Stomach smooth muscle (tissue), 2 donors: ENCODE measurements at regions not wholly inside any gene's neighbourhood (a gene's known extent, or its start where the extent isn't known, plus 50 kb on each side); places are given as distances from the start of the nearest gene placed in this dataset.

Experiments
- H3K27ac ChIP-seq: one replicate; pipeline ENCODE4 v1.7.0; 2013; ENCODE audit warnings: mild to moderate bottlenecking, low read length, inconsistent platforms
- H3K27me3 ChIP-seq, 2 donors: one replicate each; pipeline ENCODE4 v1.7.0; 2013; ENCODE audit warnings: low read length in 2 of 2; ENCODE audit not compliant: insufficient read depth in 2 of 2, control insufficient read depth in 1 of 2
- H3K36me3 ChIP-seq, 2 donors: one replicate each; pipeline ENCODE4 v1.7.0; 2013; ENCODE audit warnings: low read length in 2 of 2; ENCODE audit not compliant: control insufficient read depth in 2 of 2, insufficient read depth in 2 of 2
- H3K4me1 ChIP-seq: one replicate; pipeline ENCODE4 v1.7.0; 2013; ENCODE audit warnings: low read length; ENCODE audit not compliant: control insufficient read depth, insufficient read depth
- H3K4me3 ChIP-seq, 2 donors: one replicate each; pipeline ENCODE4 v1.7.0; 2013; ENCODE audit warnings: low read length in 2 of 2
- H3K9ac ChIP-seq, 2 donors: one replicate each; pipeline ENCODE4 v1.7.0; 2013; ENCODE audit warnings: low read length in 2 of 2, mild to moderate bottlenecking in 1 of 2
- H3K9me3 ChIP-seq, 2 donors: one replicate each; pipeline ENCODE4 v1.7.0; 2013; ENCODE audit warnings: low read length in 2 of 2; ENCODE audit not compliant: control insufficient read depth in 2 of 2
- donor health status: healthy.
- donor health status: Pancreatic carcinoma.

DNA sequence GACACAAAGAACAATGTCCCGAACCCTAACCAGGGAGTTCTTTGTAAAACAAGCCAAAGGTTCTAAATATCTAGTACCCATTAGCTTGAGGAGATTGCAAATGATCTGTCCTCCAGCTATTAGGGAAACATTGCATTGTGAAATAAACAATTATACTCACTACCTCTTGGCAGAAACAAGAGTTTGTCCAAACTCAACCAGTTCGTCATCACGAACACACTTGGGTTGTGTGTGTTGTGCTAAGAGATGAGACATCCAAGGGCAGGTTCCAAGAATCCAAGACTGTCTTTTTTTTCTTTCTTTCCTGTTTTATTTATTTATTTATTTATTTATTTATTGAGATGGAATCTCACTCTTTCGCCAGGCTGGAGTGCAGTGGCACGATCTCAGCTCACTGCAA lies 793.1 kb upstream of the AUTS2 start:
- H3K27me3 ChIP-seq: no peaks in the 10 kb centered on the region
- no peak overlapping the region for H3K4me3 ChIP-seq
- H3K27ac ChIP-seq: no peak overlapping the region
- no peaks in the 10 kb centered on the region for H3K4me1 ChIP-seq
- no peaks in the 10 kb centered on the region for H3K9me3 ChIP-seq
- H3K36me3 ChIP-seq: no peaks in the 10 kb centered on the region
- H3K9ac ChIP-seq: no peak overlapping the region

- H3K4me3 ChIP-seq: no peak overlapping the region
- H3K4me1 ChIP-seq: no peaks in the 10 kb centered on the region
Measured at GRCh38 chr7:68807666-68808065, 790.6 kb upstream of the AUTS2 start.

GRCh38 chr7:68813551-68814080 lies 784.7 kb upstream of the AUTS2 start:
- Histone ChIP-seq H3K9me3 (peaks cover 0 to under 1% of the 10 kb centered on the region in 2 donors), H3K27ac (no peak overlapping the region), H3K4me1 (no peaks in the 10 kb centered on the region), H3K27me3 (no peaks in the 10 kb centered on the region), H3K4me3 (no peak overlapping the region), H3K9ac (no peak overlapping the region), H3K36me3 (no peaks in the 10 kb centered on the region)

More at GRCh38 chr7:68807666-68808065, 790.6 kb upstream of the AUTS2 start:
- no peak overlapping the region for H3K9ac ChIP-seq
- H3K36me3 ChIP-seq: no peaks in the 10 kb centered on the region
- H3K27ac ChIP-seq: no peak overlapping the region
- H3K9me3 ChIP-seq: no peaks in the 10 kb centered on the region
- H3K27me3 ChIP-seq: no peaks in the 10 kb centered on the region

- H3K4me3 ChIP-seq: no peak overlapping the region
- no peak overlapping the region for H3K27ac ChIP-seq
- no peaks in the 10 kb centered on the region for H3K27me3 ChIP-seq
- no peak overlapping the region for H3K9ac ChIP-seq
- no peaks in the 10 kb centered on the region for H3K4me1 ChIP-seq
- peaks cover 3 to 4% of the 10 kb centered on the region in 2 donors for H3K9me3 ChIP-seq
- H3K36me3 ChIP-seq: no peaks in the 10 kb centered on the region
Measured at GRCh38 chr7:68816491-68816890, 781.8 kb upstream of the AUTS2 start.

GRCh38 chr7:68820321-68820720 lies 778.0 kb upstream of the AUTS2 start:
- Histone ChIP-seq H3K4me1 (no peaks in the 10 kb centered on the region), H3K9me3 (peaks cover 14 to 15% of the 10 kb centered on the region in 2 donors), H3K4me3 (no peak overlapping the region), H3K36me3 (no peaks in the 10 kb centered on the region), H3K27ac (no peak overlapping the region), H3K9ac (no peak overlapping the region), H3K27me3 (no peaks in the 10 kb centered on the region)

DNA sequence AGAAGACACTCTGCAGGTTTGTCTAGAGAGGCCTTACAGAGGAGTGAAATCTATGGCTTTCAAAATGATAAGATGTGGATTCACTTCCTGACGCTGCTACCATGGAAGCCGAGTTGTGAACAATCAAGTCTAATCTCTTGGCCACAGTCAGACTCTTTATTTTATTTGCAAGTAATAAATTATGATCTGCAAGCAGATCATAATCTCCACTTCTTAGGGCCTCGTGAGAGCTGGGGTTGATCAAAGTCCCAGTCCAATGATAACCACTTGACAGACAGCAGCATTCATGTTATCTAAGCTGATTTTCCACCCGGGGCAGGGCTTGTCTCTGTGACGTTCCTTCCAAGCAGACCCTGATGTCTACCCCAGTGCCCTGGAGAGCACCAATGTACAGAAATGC lies 776.4 kb upstream of the AUTS2 start:
- Histone ChIP-seq H3K9me3 (peaks cover 14 to 15% of the 10 kb centered on the region in 2 donors), H3K9ac (no peak overlapping the region), H3K36me3 (no peaks in the 10 kb centered on the region), H3K27me3 (no peaks in the 10 kb centered on the region), H3K4me3 (no peak overlapping the region), H3K27ac (no peak overlapping the region), H3K4me1 (no peaks in the 10 kb centered on the region)

DNA sequence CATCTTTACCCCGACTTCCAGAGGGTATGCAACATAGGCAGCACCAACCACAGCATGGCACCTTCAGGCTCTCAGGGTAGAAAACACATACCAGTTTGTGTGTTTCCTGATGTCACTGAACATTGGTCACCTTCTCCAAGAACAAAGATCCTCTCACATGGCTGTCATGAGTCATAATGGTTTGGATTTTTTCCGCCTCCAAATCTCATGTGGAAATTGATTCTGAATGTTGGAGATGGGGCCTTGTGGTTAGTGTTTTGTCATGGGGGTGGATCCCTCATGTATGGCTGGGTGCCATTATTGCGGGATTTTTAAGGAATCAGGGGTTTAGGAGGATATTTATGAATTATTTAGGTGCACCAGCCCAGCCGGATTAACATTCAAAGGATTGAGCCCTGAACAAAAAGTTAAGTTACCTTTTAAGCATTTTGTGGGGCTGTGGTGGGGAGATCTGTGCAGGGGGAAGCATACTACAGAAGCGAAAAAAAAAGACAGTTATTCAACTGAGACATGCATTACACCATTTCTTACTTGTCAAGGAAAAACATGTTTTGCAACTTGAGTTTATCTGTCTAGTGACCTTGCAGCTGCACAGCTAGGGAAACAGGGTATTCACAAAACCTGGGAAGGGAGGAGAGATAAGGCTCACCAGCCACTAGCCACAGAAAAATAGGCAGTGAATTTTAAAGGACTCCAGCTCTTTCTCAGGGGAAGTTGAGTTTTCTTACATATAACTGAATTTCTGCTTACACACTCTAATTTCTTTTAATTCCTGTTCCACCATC lies 774.1 kb upstream of the AUTS2 start:
- Histone ChIP-seq H3K9me3 (peaks cover 11 to 12% of the 10 kb centered on the region in 2 donors), H3K4me1 (no peaks in the 10 kb centered on the region), H3K36me3 (no peaks in the 10 kb centered on the region), H3K4me3 (no peak overlapping the region), H3K27me3 (no peaks in the 10 kb centered on the region), H3K27ac (no peak overlapping the region), H3K9ac (no peak overlapping the region)

DNA sequence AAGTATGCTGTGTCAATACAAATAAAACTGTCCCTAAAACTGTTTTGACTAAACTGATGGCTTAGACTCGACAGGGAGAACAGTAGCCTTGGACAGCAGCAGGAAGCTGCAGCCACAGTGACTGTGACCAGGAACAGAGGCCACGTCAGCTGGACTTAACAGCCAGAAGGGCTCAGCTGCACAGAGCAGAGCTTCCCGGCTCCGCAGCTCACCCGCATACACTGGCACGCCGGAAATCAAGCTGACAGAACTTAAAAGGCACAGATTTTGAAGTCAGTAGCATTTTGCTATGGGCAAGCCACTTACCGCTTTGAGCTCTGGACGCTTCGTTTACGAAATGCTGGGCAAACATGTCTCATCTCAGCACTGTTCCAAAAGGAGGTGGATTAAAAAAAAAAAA lies 769.7 kb upstream of the AUTS2 start:
- H3K36me3 ChIP-seq: no peaks in the 10 kb centered on the region
- no peak overlapping the region for H3K27ac ChIP-seq
- H3K9ac ChIP-seq: no peak overlapping the region
- H3K27me3 ChIP-seq: no peaks in the 10 kb centered on the region
- peaks cover 11 to 14% of the 10 kb centered on the region in 2 donors for H3K9me3 ChIP-seq
- H3K4me1 ChIP-seq: no peaks in the 10 kb centered on the region
- no peak overlapping the region for H3K4me3 ChIP-seq

- Histone ChIP-seq H3K9me3 (peaks cover 0 to 3% of the 10 kb centered on the region in 2 donors), H3K9ac (no peak overlapping the region), H3K4me3 (no peak overlapping the region), H3K36me3 (no peaks in the 10 kb centered on the region), H3K4me1 (no peaks in the 10 kb centered on the region), H3K27ac (no peak overlapping the region), H3K27me3 (no peaks in the 10 kb centered on the region)
Measured at GRCh38 chr7:68833422-68833821, 764.9 kb upstream of the AUTS2 start.

DNA sequence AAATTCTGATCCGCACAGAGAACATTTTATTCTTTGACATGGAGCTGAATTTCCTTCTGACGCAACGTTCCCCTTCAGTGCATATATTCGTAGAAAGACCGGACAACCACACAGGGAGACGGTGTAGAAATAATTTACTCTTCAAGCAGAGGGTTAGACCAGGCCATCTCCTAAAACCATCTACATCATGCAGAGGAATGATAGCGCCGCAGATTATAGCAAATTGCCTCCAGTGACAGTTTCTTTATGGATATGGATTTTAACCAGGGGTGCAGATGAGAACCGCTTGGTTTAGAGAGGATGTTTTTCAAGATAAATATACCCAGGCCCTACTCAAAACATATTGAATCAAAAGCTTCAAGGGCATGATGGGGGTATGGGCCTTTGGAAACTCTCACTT lies 759.3 kb upstream of the AUTS2 start:
- H3K4me3 ChIP-seq: no peak overlapping the region

DNA sequence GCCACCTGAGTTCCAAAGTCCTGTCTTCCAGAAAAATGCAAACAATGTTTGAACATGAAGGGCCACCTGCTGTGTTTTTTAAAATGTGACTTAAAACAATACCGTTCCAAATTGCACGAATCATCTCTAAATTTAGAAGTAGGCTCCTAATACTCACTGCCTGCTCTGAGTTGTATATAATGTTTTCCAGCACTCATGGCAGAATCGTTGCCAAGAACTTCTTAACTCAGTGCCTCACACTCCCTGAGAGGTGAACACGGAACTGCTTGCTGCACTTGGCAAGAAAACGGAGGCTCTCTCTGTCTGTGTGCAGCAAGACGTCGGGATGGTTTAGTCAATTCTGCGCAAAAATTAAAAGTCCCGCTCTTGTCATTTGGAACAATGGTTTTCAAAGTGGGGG lies 757.3 kb upstream of the AUTS2 start:
- Histone ChIP-seq H3K36me3 (no peaks in the 10 kb centered on the region), H3K27ac (no peak overlapping the region), H3K4me1 (peaks cover 12% of the 10 kb centered on the region), H3K9me3 (no peaks in the 10 kb centered on the region), H3K27me3 (no peaks in the 10 kb centered on the region), H3K4me3 (peak overlapping the region in 1 of 2 donors; percentile 54), H3K9ac (no peak overlapping the region)

More for the DNA sequence above, 759.3 kb upstream of the AUTS2 start:
- Histone ChIP-seq H3K9me3 (no peaks in the 10 kb centered on the region), H3K4me1 (peaks cover 12% of the 10 kb centered on the region), H3K9ac (no peak overlapping the region), H3K27me3 (no peaks in the 10 kb centered on the region), H3K36me3 (no peaks in the 10 kb centered on the region), H3K27ac (no peak overlapping the region)
